H1 (cell line): ENCODE measurements at regions not wholly inside any gene's neighbourhood (a gene's known extent, or its start where the extent isn't known, plus 50 kb on each side); places are given as distances from the start of the nearest gene placed in this dataset.

ENCODE experiments used
- CTCF ChIA-PET: fragments of 300-600 bp; sonication (Branson Sonifier 250); formaldehyde crosslinking; loops from one replicate; lab custom pipeline; 2021; ENCODE audit not compliant: partially characterized antibody; lab: Charles Lee
- POLR2A ChIA-PET: fragments of 300-600 bp; sonication (Branson Sonifier 250); formaldehyde crosslinking; loops from one replicate; lab custom pipeline; 2021; ENCODE audit warnings: inconsistent platforms; ENCODE audit not compliant: partially characterized antibody; lab: Charles Lee
- DNase-seq, 2 experiments: peaks; one replicate each; pipeline versions ENCODE4 v3.0.0 to v3.0.0-alpha.2; 2010 to 2022; ENCODE audit warnings: low spot score in 2 of 2, low read depth in 1 of 2, mixed read lengths in 1 of 2
- FAIRE-seq: peaks from 2 replicates; lab custom pipeline; 2011; peaks lifted over from hg19 to GRCh38; lab: Jason Lieb, UNC
- H2AFZ ChIP-seq: 2 replicates; pipeline ENCODE4 v1.8.1; 2012; ENCODE audit warnings: low read length, inconsistent platforms
- H2AK5ac ChIP-seq: 2 replicates; pipeline ENCODE4 v1.6.1; 2013; ENCODE audit warnings: low read depth, low read length
- H2BK120ac ChIP-seq: replicated peaks from 2 replicates; pipeline ENCODE3; 2013; ENCODE audit warnings: low read depth, low read length, inconsistent platforms
- H2BK12ac ChIP-seq: 2 replicates; pipeline ENCODE4 v1.6.1; 2013; ENCODE audit warnings: low read depth, low read length
- H2BK15ac ChIP-seq: 2 replicates; pipeline ENCODE4 v1.6.1; 2013; ENCODE audit warnings: low read length
- H2BK20ac ChIP-seq: 2 replicates; pipeline ENCODE4 v1.6.1; 2013; ENCODE audit warnings: low read length
- H2BK5ac ChIP-seq: 2 replicates; pipeline ENCODE4 v1.6.1; 2013; ENCODE audit warnings: low read depth, low read length
- H3K14ac ChIP-seq: 2 replicates; pipeline ENCODE4 v1.6.1; 2013; ENCODE audit warnings: inconsistent platforms; ENCODE audit not compliant: insufficient read length
- H3K18ac ChIP-seq: 2 replicates; pipeline ENCODE4 v1.6.1; 2013; ENCODE audit warnings: low read length; ENCODE audit errors: extremely low read depth
- H3K23ac ChIP-seq: 2 replicates; pipeline ENCODE4 v1.6.1; 2013; ENCODE audit warnings: inconsistent platforms; ENCODE audit not compliant: insufficient read length
- H3K23me2 ChIP-seq: 2 replicates; pipeline ENCODE4 v1.6.1; 2013; ENCODE audit warnings: low read depth, low read length
- H3K27ac ChIP-seq: 2 replicates; pipeline ENCODE4 v1.6.1; 2011; ENCODE audit warnings: low read depth, low read length, inconsistent platforms
- H3K27me3 ChIP-seq, 4 experiments: replicated peaks in 1 of 4; 1 replicate in 1 of 4; 2 replicates in 3 of 4; pipeline versions ENCODE4 v1.6.1 to v1.8.1; 2011 to 2013; ENCODE audit warnings: low read length in 3 of 4, mild to moderate bottlenecking in 3 of 4, inconsistent platforms in 2 of 4, mixed read lengths in 2 of 4, moderate library complexity in 1 of 4; ENCODE audit not compliant: control insufficient read depth in 3 of 4, insufficient read depth in 3 of 4; ENCODE audit errors: extremely low read depth in 1 of 4
- H3K36me3 ChIP-seq, 4 experiments: 2 replicates each; pipeline versions ENCODE4 v1.6.1 to v1.8.1; 2011 to 2013; ENCODE audit warnings: mild to moderate bottlenecking in 4 of 4, low read length in 3 of 4, moderate library complexity in 2 of 4, control low read depth in 1 of 4, inconsistent platforms in 1 of 4; ENCODE audit not compliant: insufficient read depth in 4 of 4, control insufficient read depth in 2 of 4
- H3K4ac ChIP-seq: replicated peaks from 2 replicates; pipeline ENCODE3; 2013; ENCODE audit warnings: low read length, low read depth, mixed read lengths, inconsistent platforms; ENCODE audit not compliant: insufficient read length
- H3K4me1 ChIP-seq, 4 experiments: replicated peaks in 1 of 4; 1 replicate in 1 of 4; 2 replicates in 3 of 4; pipeline versions ENCODE4 v1.6.1 to v1.8.1; 2011 to 2013; ENCODE audit warnings: low read length in 3 of 4, inconsistent platforms in 2 of 4, mixed read lengths in 1 of 4; ENCODE audit not compliant: insufficient read depth in 4 of 4, control insufficient read depth in 3 of 4
- H3K4me2 ChIP-seq, 2 experiments: 2 replicates each; pipeline versions ENCODE4 v1.6.1 to v1.8.1; 2011 to 2013; ENCODE audit warnings: low read depth in 2 of 2, low read length in 2 of 2, control low read depth in 1 of 2, inconsistent platforms in 1 of 2, mild to moderate bottlenecking in 1 of 2; ENCODE audit not compliant: insufficient read depth in 1 of 2
- H3K4me3 ChIP-seq, 4 experiments: fragments of 200-600, 300-600 bp in 1 of 4; sonication (generic), shearing (Covaris generic), sonication (Bioruptor Twin) in 1 of 4; 2 replicates each; pipeline versions ENCODE4 v1.5.1 to v1.8.1; 2011 to 2016; ENCODE audit warnings: low read length in 4 of 4, low read depth in 3 of 4, control low read depth in 2 of 4, inconsistent platforms in 2 of 4, mild to moderate bottlenecking in 2 of 4, mixed read lengths in 1 of 4, moderate library complexity in 1 of 4; ENCODE audit not compliant: insufficient read depth in 2 of 4; ENCODE audit errors: extremely low read depth in 1 of 4
- H3K56ac ChIP-seq: replicated peaks from 2 replicates; pipeline ENCODE3; 2013; ENCODE audit warnings: low read depth, mild to moderate bottlenecking, mixed read lengths, low read length, inconsistent platforms; ENCODE audit not compliant: insufficient read length
- H3K79me1 ChIP-seq: 2 replicates; pipeline ENCODE4 v1.6.1; 2013; ENCODE audit warnings: low read depth, low read length, control low read depth
- H3K79me2 ChIP-seq, 2 experiments: 2 replicates each; pipeline versions ENCODE4 v1.6.1 to v1.8.1; 2012 to 2013; ENCODE audit warnings: low read length in 2 of 2, mild to moderate bottlenecking in 2 of 2, inconsistent platforms in 1 of 2; ENCODE audit not compliant: insufficient read depth in 2 of 2, control insufficient read depth in 1 of 2
- H3K9ac ChIP-seq, 4 experiments: replicated peaks in 1 of 4; 1 replicate in 1 of 4; 2 replicates in 3 of 4; pipeline versions ENCODE4 v1.6.1 to v1.8.1; 2011 to 2013; ENCODE audit warnings: low read depth in 3 of 4, low read length in 3 of 4, control low read depth in 2 of 4, mild to moderate bottlenecking in 2 of 4, moderate library complexity in 2 of 4, inconsistent platforms in 1 of 4; ENCODE audit errors: extremely low read depth in 1 of 4
- H3K9me3 ChIP-seq, 2 experiments: 2 replicates each; pipeline versions ENCODE4 v1.6.1 to v1.8.1; 2012 to 2013; ENCODE audit warnings: mild to moderate bottlenecking in 2 of 2, moderate library complexity in 2 of 2, control low read depth in 1 of 2, inconsistent platforms in 1 of 2, low read depth in 1 of 2, low read length in 1 of 2, mixed read lengths in 1 of 2; ENCODE audit not compliant: insufficient read depth in 2 of 2
- H4K20me1 ChIP-seq, 2 experiments: replicated peaks in 1 of 2; 2 replicates each; pipeline versions ENCODE3 to v1.8.1; 2011 to 2013; ENCODE audit warnings: inconsistent platforms in 2 of 2, low read length in 2 of 2, mild to moderate bottlenecking in 1 of 2; ENCODE audit not compliant: insufficient read depth in 2 of 2, control insufficient read depth in 1 of 2
- H4K5ac ChIP-seq: 2 replicates; pipeline ENCODE4 v1.6.1; 2013; ENCODE audit warnings: low read length, low read depth, mixed read lengths, inconsistent platforms; ENCODE audit not compliant: insufficient read length
- H4K8ac ChIP-seq: 2 replicates; pipeline ENCODE4 v1.8.0; 2013; ENCODE audit warnings: mild to moderate bottlenecking, moderate library complexity, low read length, inconsistent platforms; ENCODE audit not compliant: insufficient read depth; ENCODE audit errors: extremely low read depth
- H4K91ac ChIP-seq: replicated peaks from 2 replicates; pipeline ENCODE3; 2013; ENCODE audit warnings: low read length, mixed read lengths, inconsistent platforms; ENCODE audit not compliant: insufficient read length
- ASH2L ChIP-seq: fragments of 200-600, 300-600 bp; sonication (generic); IDR thresholded peaks from one replicate; pipeline ENCODE4 v1.7.1; 2017; ENCODE audit warnings: low read length
- BCL11A ChIP-seq, 2 experiments: IDR thresholded peaks; one replicate each; pipeline ENCODE4 v1.6.1; 2011; ENCODE audit warnings: low read depth in 2 of 2, low read length in 2 of 2, mild to moderate bottlenecking in 2 of 2
- EGR1 ChIP-seq: IDR thresholded peaks from 2 replicates; pipeline ENCODE4 v1.6.1; 2011; ENCODE audit warnings: low read depth, low read length, borderline replicate concordance
- JUN ChIP-seq: IDR thresholded peaks from 2 replicates; pipeline ENCODE4 v1.6.1; 2011; ENCODE audit warnings: low read depth, mild to moderate bottlenecking, improper control_type of control experiment, low read length
- RXRA ChIP-seq: IDR thresholded peaks from 2 replicates; pipeline ENCODE4 v1.6.1; 2011; ENCODE audit warnings: low read depth, mild to moderate bottlenecking, low read length, moderate library complexity; ENCODE audit not compliant: insufficient read depth
- SAP30 ChIP-seq: fragments of 300-600 bp; sonication (generic); IDR thresholded peaks from 2 replicates; pipeline ENCODE4 v1.7.1; 2012; ENCODE audit warnings: low read length, moderate library complexity, mild to moderate bottlenecking, inconsistent platforms; ENCODE audit not compliant: insufficient read depth, insufficient replicate concordance
- SP4 ChIP-seq: IDR thresholded peaks from 2 replicates; pipeline ENCODE4 v1.6.1; 2012; ENCODE audit warnings: low read length, inconsistent platforms
- TBP ChIP-seq: IDR thresholded peaks from 2 replicates; pipeline ENCODE4 v1.6.1; 2011; ENCODE audit warnings: low read depth, low read length, improper control_type of control experiment
- ZNF274 ChIP-seq: IDR thresholded peaks from 2 replicates; pipeline ENCODE4 v1.7.0; 2012; ENCODE audit warnings: low read length, borderline replicate concordance; ENCODE audit errors: extremely low read depth
- TF ChIP-seq, protein P1 (sequence below): IDR thresholded peaks from 2 replicates; pipeline ENCODE4 v1.6.1; 2011; ENCODE audit warnings: low read depth, mild to moderate bottlenecking, low read length; ENCODE audit not compliant: insufficient read depth

DNA sequence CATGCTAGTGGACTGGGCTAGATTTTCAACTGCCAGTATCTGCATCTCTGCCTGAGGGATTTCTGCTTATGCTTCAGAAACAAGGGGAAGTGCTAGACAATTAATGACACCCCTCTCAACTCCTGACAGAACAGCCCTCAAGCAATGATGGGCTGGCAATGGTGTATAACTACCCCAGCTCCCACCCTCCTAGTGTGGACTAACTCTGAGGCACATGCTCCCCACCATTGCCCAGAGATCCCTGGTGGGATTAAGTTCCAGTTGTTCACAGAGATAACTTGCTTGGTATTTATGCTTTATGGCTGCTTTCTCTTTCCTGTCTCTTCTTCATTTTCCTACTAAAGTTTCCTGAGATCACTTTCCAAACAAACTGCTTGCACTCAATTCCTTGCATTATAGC lies 113.5 kb downstream of the RPS24 start:
- CTCF ChIA-PET, result interaction anchor here (0.7 kb wide), 1 partner anchor 13 kb away, joined by 3 read pairs; no protein-coding TSS in a partner anchor
- H3K9ac ChIP-seq, result no peak overlapping the region
- no peaks in the 10 kb centered on the region for H3K79me2 ChIP-seq
- H3K27ac ChIP-seq, result no peak overlapping the region
- H3K18ac ChIP-seq, result no peak overlapping the region
- POLR2A ChIA-PET, result no interaction called here
- no peak overlapping the region for H4K91ac ChIP-seq
- no peak overlapping the region for H3K56ac ChIP-seq
- TF ChIP-seq SAP30 (no peak), BCL11A (IDR thresholded peaks at IDR 0.05; ENCODE audit: low read depth in 2 of 2, low read length in 2 of 2) (no peak), TBP (no peak), RXRA (no peak), JUN (no peak), ZNF274 (no peak), SP4 (no peak), EGR1 (no peak), ASH2L (no peak)
- TF ChIP-seq, protein P1, sequence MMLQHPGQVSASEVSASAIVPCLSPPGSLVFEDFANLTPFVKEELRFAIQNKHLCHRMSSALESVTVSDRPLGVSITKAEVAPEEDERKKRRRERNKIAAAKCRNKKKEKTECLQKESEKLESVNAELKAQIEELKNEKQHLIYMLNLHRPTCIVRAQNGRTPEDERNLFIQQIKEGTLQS, result no peak
- H3K23me2 ChIP-seq, result no peaks in the 10 kb centered on the region
- DNase-seq, result no peak
- H3K23ac ChIP-seq, result no peak overlapping the region
- no peaks in the 10 kb centered on the region for H3K27me3 ChIP-seq
- no peak overlapping the region for H2BK20ac ChIP-seq
- H2BK120ac ChIP-seq, result no peak overlapping the region
- H3K36me3 ChIP-seq, result no peaks in the 10 kb centered on the region
- H3K4me1 ChIP-seq, result no peaks in the 10 kb centered on the region
- H3K9me3 ChIP-seq, result no peaks in the 10 kb centered on the region
- no peak overlapping the region for H3K4ac ChIP-seq
- no peak overlapping the region for H3K4me2 ChIP-seq
- H3K79me1 ChIP-seq, result no peaks in the 10 kb centered on the region
- no peak overlapping the region for H2BK5ac ChIP-seq
- H4K5ac ChIP-seq, result no peak overlapping the region
- H3K14ac ChIP-seq, result no peak overlapping the region
- no peaks in the 10 kb centered on the region for H4K20me1 ChIP-seq
- no peak overlapping the region for H2AK5ac ChIP-seq
- no peak for FAIRE-seq
- no peak overlapping the region for H2BK15ac ChIP-seq
- H4K8ac ChIP-seq, result no peak overlapping the region
- no peak overlapping the region for H3K4me3 ChIP-seq
- H2AFZ ChIP-seq, result no peak overlapping the region
- no peak overlapping the region for H2BK12ac ChIP-seq
